Activated CD4-positive, alpha-beta T cell treated with anti-CD3 and anti-CD28 coated beads, Interleukin-10, Interleukin-2, amounts not matched to agents 100 ng/mL and 50 ng/mL, durations not matched to agents 16 hours and 8 hours (primary cell): ENCODE measurements at regions not wholly inside any gene's neighbourhood (a gene's known extent, or its start where the extent isn't known, plus 50 kb on each side); places are given as distances from the start of the nearest gene placed in this dataset.
A peak's percentile ranks its signal among the peaks of the same experiment; 100 is the strongest.
"Not testable (repeated sequence)": the region's sequence is repeated elsewhere in the genome, so short reads cannot be mapped to it uniquely, and the experiment has no call there.

Experiments
- DNase-seq: peaks from one replicate; pipeline ENCODE4 v3.0.0-alpha.2; 2020

DNA sequence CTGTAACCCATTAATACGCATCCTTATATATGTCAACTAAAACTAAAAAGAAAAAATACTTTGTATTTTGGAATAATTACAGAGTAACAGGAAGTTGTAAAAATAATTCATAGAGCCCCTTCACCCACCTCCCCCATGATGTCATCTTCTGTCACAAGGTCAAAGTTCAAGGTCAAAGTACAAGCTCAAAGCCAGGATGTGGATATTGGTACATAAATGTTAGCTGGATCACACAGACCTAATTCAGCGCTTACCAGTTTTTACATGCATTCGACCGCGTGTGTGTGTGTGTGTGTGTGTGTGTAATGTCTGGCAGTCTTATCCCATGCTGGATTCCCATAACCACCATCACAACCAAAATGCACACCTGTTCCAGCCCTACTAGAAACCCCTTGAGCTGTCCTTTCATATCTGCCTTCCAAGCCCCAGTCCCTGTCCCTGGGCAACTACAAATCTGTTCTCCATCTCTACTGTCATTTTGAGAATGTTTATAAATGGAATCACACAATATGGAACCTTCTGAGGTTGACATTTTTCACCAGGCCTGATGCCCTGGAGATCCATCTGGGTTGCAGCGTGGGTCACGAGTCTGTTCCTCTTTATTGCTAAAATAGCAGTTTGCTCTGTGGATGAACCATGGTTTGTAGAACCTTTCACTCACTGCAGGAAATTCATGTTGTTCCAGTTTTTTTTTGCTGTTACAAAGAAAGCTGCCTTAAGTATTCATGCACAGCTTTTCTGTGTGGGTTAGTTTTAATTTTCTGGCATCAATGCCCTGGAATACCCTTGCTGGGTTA lies 153.6 kb upstream of the PITRM1 start:
- DNase-seq = no peak

DNA sequence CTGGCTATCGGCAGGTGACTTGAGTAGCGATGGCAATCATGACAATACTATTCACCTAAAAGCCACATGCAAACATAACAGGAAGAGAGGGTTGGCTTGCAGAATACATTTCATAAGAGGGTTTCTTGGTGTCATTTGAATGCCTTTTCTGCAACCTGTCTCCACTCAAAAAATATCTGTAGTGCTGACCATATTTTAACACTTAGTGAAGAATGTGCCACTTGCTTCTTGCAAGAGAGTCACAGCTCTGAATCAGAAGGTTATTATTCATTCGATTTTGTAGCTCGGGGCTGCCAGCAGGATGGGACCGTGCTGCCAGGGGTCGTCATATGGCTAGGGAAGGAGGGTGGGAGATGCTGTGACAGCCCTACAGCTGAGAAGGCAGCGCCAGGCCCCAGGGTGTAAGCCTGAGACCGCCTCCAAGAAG lies 152.0 kb upstream of the PITRM1 start:
- no peak for DNase-seq

DNA sequence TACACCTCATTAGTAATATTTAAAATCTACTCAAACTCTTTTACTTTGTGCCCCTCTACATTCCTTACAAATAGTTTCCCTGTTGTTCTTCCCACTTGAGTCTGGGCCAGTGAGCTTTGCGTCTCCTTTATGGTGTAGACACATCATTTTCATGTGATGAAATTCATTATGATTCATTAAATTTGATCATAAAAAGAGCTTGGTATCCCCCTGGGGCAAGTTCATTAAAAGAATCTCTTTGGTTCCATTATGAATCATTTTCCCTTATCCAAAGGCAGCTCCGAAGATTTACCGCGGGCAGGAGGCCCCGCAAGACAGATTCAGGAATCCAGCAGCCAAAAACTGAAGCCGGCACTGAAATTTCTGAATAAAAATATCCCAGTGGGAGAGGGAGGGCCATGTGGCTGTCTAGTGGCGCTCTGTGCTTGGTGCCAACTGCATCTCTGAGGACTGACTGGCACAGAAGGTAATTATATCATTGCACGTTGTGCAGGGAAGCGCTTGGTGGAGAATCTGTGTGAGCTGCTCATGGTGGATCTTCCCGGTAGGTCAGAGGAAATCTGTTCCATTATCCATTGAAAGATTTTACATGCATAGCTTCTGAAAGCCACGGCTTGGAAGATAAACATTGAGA lies 151.4 kb upstream of the PITRM1 start:
- no peak for DNase-seq

DNA sequence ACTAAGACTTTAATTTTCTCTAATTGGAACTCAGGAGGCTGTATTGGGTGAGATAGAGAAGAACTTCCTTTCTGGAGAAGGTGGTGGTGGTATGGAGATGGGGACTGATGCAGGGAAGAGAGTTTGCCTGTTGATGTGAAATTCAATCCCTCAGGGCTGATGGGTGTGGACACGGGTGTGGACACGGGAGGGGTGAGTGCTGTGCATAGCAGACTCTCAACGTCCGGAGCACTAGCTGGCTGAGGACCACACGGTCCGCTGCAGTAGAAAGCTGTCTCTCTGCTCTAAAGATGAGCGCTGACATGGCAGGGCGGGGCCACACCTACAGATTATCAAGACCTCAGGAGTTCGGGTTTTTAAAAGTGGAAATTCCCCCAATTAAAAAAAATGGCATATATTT lies 148.5 kb upstream of the PITRM1 start:
- no peak for DNase-seq

DNA sequence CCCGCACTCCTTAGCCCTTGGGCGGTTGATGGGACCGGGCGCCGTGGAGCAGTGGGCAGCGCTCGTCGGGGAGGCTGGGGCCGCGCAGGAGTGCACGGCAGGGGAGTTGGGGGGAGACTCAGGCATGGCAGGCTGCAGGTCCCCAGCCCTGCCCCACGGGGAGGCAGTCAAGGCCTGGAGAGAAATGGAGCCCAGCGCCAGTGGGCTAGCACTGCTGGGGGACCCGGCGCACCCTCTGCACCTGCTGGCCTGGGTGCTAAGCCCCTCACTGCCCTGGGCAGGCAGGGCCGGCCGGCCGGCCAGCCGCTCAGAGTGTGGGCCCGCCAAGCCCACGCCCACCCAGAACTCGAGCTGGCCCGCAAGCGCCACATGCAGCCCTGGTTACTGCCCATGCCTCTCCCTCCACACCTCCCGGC lies 147.2 kb upstream of the PITRM1 start:
- no peak for DNase-seq

DNA sequence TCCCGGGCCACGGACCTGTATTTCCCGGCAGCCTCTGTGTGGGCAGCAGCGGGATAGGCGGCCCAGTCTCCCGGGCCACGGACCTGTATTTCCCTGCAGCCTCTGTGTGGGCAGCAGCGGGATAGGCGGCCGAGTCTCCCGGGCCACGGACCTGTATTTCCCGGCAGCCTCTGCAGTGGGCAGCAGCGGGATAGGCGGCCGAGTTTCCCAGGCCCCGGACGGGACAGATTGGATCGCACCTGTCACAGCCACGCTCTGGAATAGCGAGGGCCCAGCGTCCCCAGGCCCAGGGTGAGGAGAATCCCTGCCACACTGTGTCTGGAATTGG lies 145.9 kb upstream of the PITRM1 start:
- not testable (repeated sequence) for DNase-seq

DNA sequence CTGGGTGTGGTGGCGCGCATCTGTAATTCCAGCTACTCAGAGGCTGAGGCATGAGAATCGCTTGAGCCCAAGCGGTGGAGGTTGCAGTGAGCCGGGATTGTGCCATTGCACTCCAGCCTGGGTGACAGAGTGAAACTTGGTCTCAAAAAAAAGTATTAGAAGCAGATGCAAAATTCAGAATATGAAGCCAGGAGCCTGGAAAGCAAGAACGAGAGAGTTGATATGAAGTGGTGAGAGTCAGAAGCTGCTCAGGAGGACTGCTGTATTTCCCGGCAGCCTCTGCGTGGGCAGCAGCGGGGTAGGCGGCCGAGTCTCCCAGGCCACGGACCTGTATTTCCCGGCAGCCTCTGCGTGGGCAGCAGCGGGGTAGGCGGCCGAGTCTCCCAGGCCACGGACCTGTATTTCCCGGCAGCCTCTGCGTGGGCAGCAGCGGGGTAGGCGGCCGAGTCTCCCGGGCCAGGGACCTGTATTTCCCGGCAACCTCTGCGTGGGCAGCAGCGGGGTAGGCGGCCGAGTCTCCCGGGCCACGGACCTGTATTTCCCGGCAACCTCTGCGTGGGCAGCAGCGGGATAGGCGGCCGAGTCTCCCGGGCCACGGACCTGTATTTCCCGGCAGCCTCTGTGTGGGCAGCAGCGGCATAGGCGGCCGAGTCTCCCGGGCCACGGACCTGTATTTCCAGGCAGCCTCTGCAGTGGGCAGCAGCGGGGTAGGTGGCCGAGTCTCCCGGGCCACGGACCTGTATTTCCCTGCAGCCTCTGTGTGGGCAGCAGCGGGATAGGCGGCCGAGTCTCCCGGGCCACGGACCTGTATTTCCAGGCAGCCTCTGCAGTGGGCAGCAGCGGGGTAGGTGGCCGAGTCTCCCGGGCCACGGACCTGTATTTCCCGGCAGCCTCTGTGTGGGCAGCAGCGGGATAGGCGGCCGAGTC lies 145.2 kb upstream of the PITRM1 start:
- DNase-seq = not testable (repeated sequence)

DNA sequence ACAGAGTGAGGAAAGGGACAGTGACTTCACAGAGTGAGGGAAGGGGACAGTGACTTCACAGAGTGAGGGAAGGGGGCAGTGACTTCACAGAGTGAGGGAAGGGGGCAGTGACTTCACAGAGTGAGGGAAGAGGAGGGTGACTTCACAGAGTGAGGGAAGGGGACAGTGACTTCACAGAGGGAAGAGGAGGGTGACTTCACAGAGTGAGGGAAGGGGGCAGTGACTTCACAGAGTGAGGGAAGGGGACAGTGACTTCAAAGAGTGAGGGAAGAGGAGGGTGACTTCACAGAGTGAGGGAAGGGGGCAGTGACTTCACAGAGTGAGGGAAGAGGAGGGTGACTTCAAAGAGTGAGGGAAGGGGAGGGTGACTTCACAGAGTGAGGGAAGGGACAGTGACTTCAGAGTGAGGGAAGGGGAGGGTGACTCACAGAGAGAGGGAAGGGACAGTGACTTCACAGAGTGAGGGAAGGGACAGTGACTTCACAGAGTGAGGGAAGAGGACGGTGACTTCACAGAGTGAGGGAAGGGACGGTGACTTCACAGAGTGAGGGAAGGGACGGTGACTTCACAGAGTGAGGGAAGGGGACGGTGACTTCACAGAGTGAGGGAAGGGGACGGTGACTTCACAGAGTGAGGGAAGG lies 142.0 kb upstream of the PITRM1 start:
- DNase-seq = not testable (repeated sequence)

DNA sequence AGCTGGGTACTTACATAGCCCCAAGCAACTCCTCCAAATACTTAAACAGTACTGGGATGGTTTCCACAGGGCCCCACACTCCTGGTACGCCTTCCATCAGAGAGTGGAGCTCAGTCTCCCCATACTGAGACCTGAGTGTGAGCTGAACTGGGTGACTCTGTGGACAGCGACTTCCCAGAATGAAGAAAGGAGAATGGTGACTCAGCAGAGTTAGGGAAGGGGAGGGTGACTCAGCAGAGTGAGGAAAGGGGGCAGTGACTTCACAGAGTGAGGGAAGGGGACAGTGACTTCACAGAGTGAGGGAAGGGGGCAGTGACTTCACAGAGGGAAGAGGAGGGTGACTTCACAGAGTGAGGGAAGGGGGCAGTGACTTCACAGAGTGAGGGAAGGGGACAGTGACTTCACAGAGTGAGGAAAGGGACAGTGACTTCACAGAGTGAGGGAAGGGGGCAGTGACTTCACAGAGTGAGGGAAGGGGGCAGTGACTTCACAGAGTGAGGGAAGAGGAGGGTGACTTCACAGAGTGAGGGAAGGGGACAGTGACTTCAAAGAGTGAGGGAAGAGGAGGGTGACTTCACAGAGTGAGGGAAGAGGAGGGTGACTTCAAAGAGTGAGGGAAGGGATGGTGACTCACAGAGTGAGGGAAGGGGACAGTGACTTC lies 141.3 kb upstream of the PITRM1 start:
- peak; percentile 29 for DNase-seq

DNA sequence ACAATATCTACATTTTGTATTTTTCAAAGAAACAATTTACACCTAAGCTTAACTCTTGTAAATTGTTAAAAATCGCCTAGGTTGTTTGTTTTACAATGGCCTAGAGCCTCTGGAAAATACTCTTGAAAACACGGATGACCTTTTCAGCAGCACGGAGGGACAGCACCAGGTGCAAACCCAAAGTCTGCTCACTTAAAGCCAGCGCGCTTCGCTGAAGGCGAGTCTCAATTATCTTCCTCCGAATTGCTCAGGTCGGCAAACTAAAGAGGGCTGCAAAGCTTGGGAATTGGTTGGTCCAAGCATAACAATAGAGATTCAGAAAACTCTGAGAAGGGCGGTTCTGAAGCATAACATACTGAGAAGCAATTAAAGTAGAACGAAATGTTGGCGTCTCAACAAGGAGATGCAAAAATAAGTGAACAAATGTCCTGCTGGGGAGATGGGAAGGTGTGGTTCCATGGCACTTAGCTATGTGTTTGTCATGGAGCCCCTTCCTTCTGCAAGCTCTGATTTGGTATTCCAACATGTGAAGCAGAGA lies 139.9 kb upstream of the PITRM1 start:
- DNase-seq = no peak

DNA sequence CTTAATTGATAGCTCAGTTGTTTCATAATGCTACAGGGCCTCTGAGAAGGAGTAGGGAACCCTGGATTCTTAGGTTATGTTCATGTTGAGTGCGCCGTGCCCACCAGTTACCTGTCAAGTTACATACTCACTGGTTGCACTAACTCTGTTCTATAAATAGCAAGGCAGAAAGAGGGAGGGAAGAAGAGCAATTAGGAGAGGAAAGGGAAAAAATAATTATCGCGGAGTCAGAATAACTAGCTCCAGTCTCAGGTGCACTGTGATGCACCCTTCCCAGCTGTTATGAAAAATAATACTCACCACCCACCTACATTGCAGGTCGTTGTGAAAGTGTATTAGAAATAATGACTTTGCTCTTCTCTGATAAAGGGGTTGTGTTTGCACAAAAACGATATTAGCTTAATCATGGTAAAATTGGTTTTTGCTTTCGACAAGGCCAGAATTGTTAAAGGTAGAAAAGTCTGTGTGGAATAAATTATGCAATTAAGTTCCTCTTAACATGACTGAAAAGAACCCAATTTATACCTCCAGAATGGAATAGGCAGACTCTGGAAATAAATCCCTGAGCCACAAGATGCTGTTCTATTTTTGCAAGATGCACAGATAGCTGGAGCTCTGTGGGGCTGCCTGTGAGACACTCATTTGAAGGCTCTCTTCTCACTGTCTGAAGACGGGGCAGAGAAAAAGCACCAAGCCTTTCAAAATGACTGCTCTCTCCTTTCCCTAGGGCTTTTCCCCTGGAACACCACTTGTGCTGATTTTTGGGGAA lies 137.6 kb upstream of the PITRM1 start:
- DNase-seq = no peak

DNA sequence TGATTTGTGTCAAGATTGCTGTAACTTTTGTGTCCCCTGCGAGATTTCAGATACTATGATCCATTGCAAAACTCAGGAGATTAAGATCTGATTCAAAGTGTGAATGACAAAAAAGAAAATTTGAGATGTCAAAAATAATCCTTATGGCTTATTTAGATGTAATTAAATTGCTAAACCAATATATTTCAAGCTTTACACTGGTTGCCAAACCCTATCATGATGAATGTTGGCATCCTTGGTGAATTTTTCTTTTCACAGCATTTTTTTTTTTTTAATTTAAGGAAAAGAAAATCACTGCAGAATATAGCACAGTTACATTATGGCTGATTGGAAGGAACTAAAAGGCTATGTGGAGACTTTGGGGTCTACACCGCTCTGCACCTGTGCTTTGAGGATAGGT lies 133.5 kb upstream of the PITRM1 start:
- no peak for DNase-seq

DNA sequence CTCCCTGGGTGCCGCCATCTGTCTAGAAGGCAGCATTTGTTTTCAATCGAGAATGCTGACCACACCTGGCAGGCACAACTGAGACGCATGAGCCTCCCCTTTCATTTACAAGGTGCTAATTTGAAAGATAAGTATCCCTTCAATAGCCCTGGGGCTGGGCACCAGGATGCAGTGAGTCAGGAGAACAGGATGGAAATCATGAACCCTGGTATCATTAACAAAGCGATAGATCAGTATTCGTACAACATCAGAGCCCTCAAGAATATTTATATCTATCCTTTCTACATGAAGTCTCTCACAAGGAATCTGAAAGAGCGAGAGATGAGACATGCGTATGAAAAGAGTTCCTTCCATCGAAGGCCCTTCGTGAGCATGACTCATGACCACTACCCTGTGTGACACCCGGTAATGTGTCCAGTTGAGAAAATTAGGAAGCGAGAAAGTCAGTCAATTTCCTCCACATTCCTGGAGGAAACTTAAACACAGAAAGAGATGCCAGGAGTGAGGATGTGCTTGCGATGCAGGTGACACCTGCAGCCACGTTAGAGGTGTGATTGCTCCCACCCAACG lies 123.1 kb upstream of the PITRM1 start:
- no peak for DNase-seq

DNA sequence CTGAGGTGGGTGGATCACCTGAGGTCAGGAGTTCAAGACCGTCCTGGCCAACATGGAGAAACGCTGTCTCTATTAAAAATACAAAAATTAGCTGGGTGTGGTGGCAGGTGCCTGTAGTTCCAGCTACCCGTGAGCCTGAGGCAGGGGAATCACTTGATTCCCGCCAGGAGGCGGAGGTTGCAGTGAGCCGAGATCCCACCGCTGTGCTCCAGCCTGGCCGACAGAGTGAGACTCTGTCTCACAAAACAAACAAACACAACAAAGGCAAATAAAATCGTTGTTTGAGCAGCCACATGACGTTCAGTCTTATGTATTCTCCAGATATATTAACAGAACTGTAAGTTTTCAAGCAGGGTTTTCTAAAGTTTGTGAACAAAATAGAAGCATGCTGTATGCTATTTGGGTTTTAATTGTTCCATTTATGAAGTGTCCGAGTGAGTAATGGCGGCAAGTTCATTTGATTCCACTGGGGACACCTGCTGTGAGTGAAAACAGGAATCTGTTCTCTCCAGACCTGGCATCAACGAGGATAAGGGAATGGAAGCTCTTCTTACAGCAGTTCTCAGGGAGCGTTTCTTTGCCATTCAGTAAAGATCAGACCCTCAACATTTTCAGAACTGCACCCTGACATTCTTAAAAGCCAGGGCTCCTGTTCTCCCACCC lies 122.5 kb upstream of the PITRM1 start:
- DNase-seq = no peak

DNA sequence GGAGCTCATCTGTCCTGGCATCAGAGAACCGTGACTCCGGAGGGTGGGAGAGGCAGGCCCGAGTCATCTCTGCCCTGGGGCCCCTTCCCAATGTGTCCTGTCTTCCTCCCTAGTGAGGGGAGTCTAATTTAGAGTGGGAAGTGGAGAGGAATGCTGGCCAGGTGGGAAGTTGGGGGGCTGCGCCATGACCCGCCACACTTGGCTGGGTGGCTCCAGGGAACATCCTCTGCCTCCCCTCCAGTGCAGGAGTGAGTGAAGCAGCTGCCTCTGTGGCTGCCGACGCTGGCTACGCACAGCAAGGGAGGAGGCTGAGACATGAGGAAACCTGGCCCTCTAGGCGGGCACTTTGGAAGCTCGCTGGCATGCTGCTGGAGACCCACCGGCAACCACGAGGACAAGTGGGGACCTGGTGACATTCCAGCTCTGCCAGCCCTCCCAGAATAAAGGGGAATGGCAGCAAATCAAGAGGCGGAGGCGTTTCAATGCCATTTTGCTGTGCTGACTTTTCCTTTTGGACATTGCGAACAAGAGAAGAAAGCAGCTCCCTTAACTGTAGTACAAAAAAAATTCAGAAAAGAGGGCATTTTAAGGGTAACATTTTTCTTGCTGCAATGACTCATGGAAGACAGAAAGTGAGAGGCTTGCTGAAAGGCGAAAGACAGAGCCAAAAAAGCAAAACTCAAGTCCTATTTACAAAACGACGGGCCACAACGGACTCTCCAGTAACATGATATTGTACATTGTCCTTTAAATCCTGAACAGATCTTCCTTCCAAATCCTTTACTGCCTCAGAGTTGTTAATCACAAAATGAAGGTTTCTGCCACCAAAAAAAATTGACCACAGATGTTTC lies 121.2 kb upstream of the PITRM1 start:
- DNase-seq = no peak

DNA sequence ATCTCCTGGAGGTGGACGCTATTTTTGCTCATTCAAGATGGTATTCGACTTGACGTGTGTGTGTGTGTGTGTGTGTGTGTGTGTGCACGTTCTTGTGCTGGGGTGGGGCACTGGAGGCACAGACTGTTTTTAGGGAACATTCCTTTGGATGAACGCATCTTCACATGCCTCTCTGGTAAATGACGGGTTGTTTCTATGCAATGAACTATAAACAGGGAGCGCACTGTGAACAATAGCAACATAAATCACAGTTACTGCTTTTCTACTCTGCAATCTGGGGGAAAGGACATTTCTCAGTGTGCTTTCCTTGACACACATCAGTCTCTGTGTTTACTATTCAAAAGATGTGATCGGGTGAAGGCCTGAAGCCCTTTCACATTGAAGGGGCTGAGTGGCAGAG lies 120.1 kb upstream of the PITRM1 start:
- DNase-seq = no peak

DNA sequence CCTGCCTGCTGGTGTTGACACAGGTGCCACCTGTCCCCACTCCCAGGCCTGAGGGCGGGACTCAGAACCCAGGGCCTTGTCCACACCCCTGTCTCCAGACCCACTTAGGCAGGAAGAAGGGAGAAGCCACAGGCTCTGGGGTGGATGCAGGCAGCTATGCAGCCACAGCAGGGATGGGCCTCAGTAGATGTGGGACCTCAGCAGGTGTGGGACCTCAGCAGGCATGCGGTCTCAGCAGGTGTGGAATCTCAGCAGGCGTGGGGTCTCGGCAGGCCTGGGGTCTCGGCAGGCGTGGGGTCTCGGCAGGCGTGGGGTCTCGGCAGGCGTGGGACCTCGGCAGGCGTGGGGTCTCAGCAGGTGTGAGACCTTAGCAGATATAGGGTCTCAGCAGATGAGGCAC lies 118.0 kb upstream of the PITRM1 start:
- DNase-seq = no peak

DNA sequence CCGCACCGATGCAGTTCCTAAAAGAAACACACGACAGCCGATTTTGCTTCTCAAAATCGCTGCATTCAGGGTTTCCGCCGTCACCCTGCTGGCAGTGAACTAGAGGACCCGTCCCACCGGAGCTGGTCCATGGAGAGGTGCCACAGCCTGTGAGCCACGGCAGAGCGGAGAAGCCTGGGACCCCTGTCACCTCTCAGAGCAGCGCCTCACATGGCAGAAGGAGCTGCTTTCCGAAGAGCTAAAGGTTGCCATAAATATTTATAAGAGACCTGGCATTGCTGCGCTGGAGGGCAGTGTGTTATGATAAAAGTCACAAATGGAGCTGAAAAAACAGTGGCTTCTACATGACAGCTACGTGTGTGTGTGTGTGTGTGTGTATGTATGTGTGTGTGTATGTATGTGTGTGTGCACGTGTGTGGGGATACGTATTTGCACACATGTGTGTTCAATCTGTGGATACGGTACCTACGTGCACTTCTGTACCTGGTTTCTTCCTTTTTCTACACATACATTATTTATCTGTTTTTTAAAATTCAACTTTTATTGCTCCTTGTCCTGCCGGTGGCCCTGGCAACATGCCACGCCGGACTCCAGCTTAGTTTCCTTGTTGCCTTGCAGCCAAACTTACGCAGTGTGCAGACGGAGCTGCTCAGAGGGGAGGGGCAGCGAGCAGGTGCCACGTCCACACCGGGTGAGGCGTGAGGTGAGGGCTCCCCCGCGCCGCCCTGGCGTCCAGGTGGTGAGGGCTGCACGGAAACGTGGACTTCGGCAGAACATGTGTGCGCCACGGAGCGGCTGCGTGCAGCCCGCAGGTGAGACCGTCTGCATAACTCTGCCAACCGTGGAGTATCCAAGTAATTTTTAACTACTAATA lies 115.2 kb upstream of the PITRM1 start:
- no peak for DNase-seq

DNA sequence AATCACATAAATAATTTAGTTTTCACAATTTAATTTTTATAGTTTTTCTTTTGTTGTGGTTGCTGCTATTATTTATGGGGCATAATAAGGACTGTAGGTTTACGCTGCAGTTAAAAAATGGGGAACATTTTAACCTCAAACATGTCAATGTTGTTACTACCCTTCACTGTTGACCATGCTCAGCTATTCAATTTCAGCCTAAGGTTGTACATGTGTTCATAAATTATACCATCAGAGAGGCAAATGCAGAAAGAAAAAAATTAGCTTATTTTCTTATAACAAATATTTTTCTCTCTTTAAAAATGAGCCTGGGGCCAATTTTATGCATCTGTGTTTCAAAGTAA lies 110.1 kb upstream of the PITRM1 start:
- DNase-seq = no peak
